BJ (cell line): ENCODE measurements at regions not wholly inside any gene's neighbourhood (a gene's known extent, or its start where the extent isn't known, plus 50 kb on each side); places are given as distances from the start of the nearest gene placed in this dataset.
"Not testable (repeated sequence)": the region's sequence is repeated elsewhere in the genome, so short reads cannot be mapped to it uniquely, and the experiment has no call there.

ENCODE experiments used
- CTCF ChIA-PET: fragments of 350-600 bp; formaldehyde crosslinking; extraction: SDS; loops from one replicate; lab custom pipeline; 2021; ENCODE audit warnings: antibody characterized with exemption, inconsistent platforms; lab: Yijun Ruan, JAX
- POLR2A ChIA-PET: fragments of 300-600 bp; sonication (Branson Sonifier 250); formaldehyde crosslinking; extraction: SDS; loops from one replicate; lab custom pipeline; 2021; ENCODE audit warnings: antibody characterized with exemption; lab: Charles Lee
- DNase-seq: peaks from one replicate; pipeline ENCODE4 v3.0.0-alpha.2; 2011; ENCODE audit warnings: low read depth
- H3K27me3 ChIP-seq: 2 replicates; pipeline ENCODE4 v1.6.0; 2011; ENCODE audit warnings: low read length; ENCODE audit not compliant: control insufficient read depth, insufficient read depth
- H3K36me3 ChIP-seq: 2 replicates; pipeline ENCODE4 v1.5.1; 2011; ENCODE audit warnings: low read length; ENCODE audit not compliant: control insufficient read depth, insufficient read depth
- H3K4me3 ChIP-seq: 2 replicates; pipeline ENCODE4 v1.5.1; 2011; ENCODE audit warnings: low read depth, mild to moderate bottlenecking, control low read depth, low read length
- CTCF ChIP-seq: IDR thresholded peaks from 2 replicates; pipeline ENCODE4 v1.5.1; 2011; ENCODE audit warnings: low read depth, mild to moderate bottlenecking, control low read depth, inconsistent platforms, low read length, moderate library complexity; ENCODE audit not compliant: insufficient read depth

- CTCF ChIA-PET = no interaction called here
- no peak for TF ChIP-seq CTCF
- DNase-seq = no peak
- no peaks in the 10 kb centered on the region for H3K36me3 ChIP-seq
- POLR2A ChIA-PET = no interaction called here
- H3K4me3 ChIP-seq = no peak overlapping the region
- no peaks in the 10 kb centered on the region for H3K27me3 ChIP-seq
Measured at GRCh38 chr17:20706751-20707373, 127.3 kb downstream of the CDRT15L2 start.

DNA sequence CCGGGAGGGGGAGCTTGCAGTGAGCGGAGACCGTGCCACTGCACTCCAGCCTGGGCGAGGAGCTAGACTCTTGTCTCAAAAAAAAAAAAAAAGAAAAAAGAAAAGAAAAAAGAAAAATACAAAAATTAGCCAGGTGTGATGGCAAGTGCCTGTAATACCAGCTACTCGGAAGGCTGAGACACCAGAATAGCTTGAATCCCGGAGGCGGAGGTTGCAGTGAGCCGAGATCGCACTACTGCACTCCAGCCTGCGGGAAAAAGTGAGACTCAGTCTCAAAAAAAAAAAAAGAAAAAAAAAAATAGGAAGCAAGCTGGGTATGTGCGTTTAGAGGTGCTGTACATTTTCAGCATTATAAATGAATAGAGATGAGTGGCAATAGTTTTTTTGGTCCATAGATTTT is 129.3 kb downstream of the CDRT15L2 start:
- H3K4me3 ChIP-seq, H3K27me3 ChIP-seq, H3K36me3 ChIP-seq, CTCF ChIA-PET, DNase-seq, POLR2A ChIA-PET: not testable (repeated sequence)

GRCh38 chr17:20716481-20716880 is 137.0 kb downstream of the CDRT15L2 start:
- H3K27me3 ChIP-seq, CTCF ChIA-PET, H3K4me3 ChIP-seq, DNase-seq, POLR2A ChIA-PET, H3K36me3 ChIP-seq: not testable (repeated sequence)

DNA sequence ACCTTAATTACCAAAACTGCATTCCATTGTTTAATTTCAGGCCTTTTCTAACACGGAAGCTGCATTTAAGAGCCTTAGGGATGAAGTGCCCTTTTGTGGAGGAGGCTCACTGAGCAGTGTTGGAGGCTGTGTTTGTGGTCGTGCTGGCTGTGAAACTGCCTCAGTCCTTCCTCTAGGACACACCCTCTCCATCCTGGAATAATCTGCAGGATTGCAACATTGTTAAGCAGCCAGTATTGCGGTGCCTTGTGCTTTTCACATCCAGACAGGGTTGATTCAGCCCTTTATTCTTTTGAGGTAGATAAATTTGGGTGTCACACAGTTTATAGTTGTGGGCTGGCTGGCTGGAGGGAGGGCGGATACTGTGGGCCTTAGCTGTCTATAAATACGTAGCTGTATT is 141.6 kb downstream of the CDRT15L2 start:
- POLR2A ChIA-PET = no interaction called here
- CTCF ChIA-PET = no interaction called here
- Histone ChIP-seq H3K4me3 (no peak overlapping the region), H3K36me3 (no peaks in the 10 kb centered on the region), H3K27me3 (no peaks in the 10 kb centered on the region)
- TF ChIP-seq CTCF = no peak
- DNase-seq = no peak

GRCh38 chr17:20724391-20724790 is 144.9 kb downstream of the CDRT15L2 start:
- CTCF ChIA-PET, DNase-seq, H3K4me3 ChIP-seq, H3K36me3 ChIP-seq, H3K27me3 ChIP-seq, POLR2A ChIA-PET: not testable (repeated sequence)

DNA sequence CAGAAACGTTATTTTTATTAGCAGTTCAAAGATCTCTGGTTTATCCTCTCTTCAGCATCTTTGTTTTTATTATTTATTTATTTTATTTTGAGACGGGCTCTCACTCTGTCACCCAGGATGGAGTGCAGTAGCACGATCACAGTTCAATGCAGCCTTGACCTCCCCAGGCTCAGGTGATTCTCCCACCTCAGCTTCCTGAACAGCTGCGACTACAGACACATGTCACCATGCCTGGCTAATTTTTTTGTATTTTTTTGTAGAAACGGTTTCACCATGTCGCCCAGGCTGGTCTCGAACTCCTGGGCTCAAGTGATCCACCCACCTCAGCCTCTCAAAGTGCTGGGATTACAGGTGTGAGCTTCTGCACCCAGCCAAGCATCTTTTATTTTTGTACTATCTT is 147.7 kb downstream of the CDRT15L2 start:
- H3K36me3 ChIP-seq, POLR2A ChIA-PET, H3K4me3 ChIP-seq, DNase-seq, CTCF ChIA-PET, H3K27me3 ChIP-seq: not testable (repeated sequence)

- no peaks in the 10 kb centered on the region for H3K36me3 ChIP-seq
- H3K4me3 ChIP-seq = no peak overlapping the region
- TF ChIP-seq CTCF = no peak
- no peak for DNase-seq
- ChIA-PET CTCF (no interaction called here), POLR2A (no interaction called here)
- no peaks in the 10 kb centered on the region for H3K27me3 ChIP-seq
Measured at GRCh38 chr17:20728181-20728580, 148.7 kb downstream of the CDRT15L2 start.

DNA sequence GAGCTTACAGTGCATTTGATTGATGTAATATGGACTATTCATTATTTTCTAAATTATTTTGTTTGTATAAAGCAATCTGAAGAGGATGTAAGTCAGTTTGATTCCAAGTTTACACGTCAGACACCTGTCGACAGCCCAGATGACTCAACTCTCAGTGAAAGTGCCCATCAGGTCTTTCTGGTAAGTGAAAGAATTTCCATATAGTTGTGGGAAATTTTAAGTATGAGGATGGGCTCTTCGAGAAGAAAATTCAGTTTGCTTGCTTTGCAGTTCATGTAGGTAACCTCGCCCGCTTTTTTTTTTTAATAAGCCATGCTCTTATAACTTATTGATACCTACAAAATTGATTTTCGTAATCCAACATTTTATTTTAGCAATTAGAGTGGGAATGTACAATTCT is 151.6 kb downstream of the CDRT15L2 start:
- CTCF ChIA-PET, H3K36me3 ChIP-seq, H3K27me3 ChIP-seq, DNase-seq, POLR2A ChIA-PET, H3K4me3 ChIP-seq: not testable (repeated sequence)
